CD8-positive, alpha-beta memory T cell (primary cell): ENCODE measurements at regions not wholly inside any gene's neighbourhood (a gene's known extent, or its start where the extent isn't known, plus 50 kb on each side); places are given as distances from the start of the nearest gene placed in this dataset.

Experiments
- CTCF ChIA-PET: fragments of 350-600 bp; sonication (Branson Sonifier 250); formaldehyde crosslinking; loops from one replicate; lab custom pipeline; 2021; ENCODE audit warnings: antibody characterized with exemption; lab: Charles Lee
- POLR2A ChIA-PET: fragments of 350-600 bp; sonication (Branson Sonifier 250); formaldehyde crosslinking; loops from one replicate; lab custom pipeline; 2021; ENCODE audit warnings: antibody characterized with exemption; lab: Charles Lee
- DNase-seq, 5 donors: peaks; one replicate each; pipeline versions ENCODE4 v3.0.0 to v3.0.0-alpha.2; 2020 to 2022; ENCODE audit warnings: mixed read lengths in 1 of 5
- H3K27ac ChIP-seq: one replicate; pipeline ENCODE4 v1.7.0; 2013; ENCODE audit warnings: low read depth, mild to moderate bottlenecking, low read length, moderate library complexity
- H3K27me3 ChIP-seq: 2 replicates; pipeline ENCODE4 v1.7.0; 2013; ENCODE audit warnings: low read length, mild to moderate bottlenecking; ENCODE audit not compliant: insufficient read depth, poor library complexity, severe bottlenecking
- H3K36me3 ChIP-seq: 2 replicates; pipeline ENCODE4 v1.7.0; 2013; ENCODE audit warnings: mild to moderate bottlenecking, low read length, moderate library complexity; ENCODE audit not compliant: insufficient read depth
- H3K4me1 ChIP-seq: 2 replicates; pipeline ENCODE4 v1.7.0; 2013; ENCODE audit warnings: mild to moderate bottlenecking, low read length, moderate library complexity; ENCODE audit not compliant: insufficient read depth
- H3K4me3 ChIP-seq: 2 replicates; pipeline ENCODE4 v1.7.0; 2013; ENCODE audit warnings: mild to moderate bottlenecking, low read length
- H3K9me3 ChIP-seq: 2 replicates; pipeline ENCODE4 v1.7.0; 2013; ENCODE audit warnings: mild to moderate bottlenecking, low read length
- H3K27ac Mint-ChIP-seq, 8 donors: one replicate each; pipeline ENCODE4 v1.8.0; 2020 to 2021; ENCODE audit warnings: mixed read lengths in 8 of 8, mild to moderate bottlenecking in 6 of 8, inconsistent platforms in 3 of 8, moderate library complexity in 3 of 8
- H3K27me3 Mint-ChIP-seq, 2 donors: one replicate each; pipeline ENCODE4 v1.8.0; 2020 to 2021; ENCODE audit warnings: mixed read lengths in 2 of 2, mild to moderate bottlenecking in 1 of 2, moderate library complexity in 1 of 2
- H3K36me3 Mint-ChIP-seq, 3 donors: one replicate each; pipeline ENCODE4 v1.8.0; 2020 to 2021; ENCODE audit warnings: mixed read lengths in 3 of 3, inconsistent platforms in 1 of 3, mild to moderate bottlenecking in 1 of 3
- H3K4me1 Mint-ChIP-seq, 3 donors: one replicate each; pipeline ENCODE4 v1.8.0; 2020 to 2021; ENCODE audit warnings: mixed read lengths in 3 of 3, inconsistent platforms in 1 of 3, mild to moderate bottlenecking in 1 of 3
- H3K4me3 Mint-ChIP-seq, 7 donors: one replicate each; pipeline ENCODE4 v1.8.0; 2020 to 2021; ENCODE audit warnings: mixed read lengths in 7 of 7, mild to moderate bottlenecking in 6 of 7, moderate library complexity in 4 of 7, inconsistent platforms in 2 of 7
- H3K9me3 Mint-ChIP-seq, 5 donors: one replicate each; pipeline ENCODE4 v1.8.0; 2020 to 2022; ENCODE audit warnings: mixed read lengths in 5 of 5, mild to moderate bottlenecking in 3 of 5, moderate library complexity in 2 of 5, inconsistent platforms in 1 of 5

DNA sequence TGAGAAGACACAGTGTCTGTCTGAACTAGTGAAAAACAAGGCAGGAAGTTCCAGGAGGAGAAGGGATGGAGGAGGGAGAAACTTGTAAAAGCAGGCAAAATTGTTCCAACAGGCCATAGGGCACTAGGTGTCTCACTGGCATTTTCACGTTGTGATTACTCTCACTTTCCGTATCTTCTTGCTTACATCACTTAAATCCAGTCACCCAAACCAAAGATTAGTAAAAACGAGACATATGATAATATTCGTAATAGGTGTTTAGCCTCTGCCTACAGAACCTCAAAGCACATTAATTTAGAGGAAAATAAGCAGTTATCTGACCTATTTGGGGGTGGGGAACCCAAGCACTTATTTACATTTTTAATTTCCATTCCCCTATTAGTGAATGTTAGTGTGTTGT, 78.3 kb downstream of the POU3F3 start:
- ChIA-PET POLR2A (no interaction called here), CTCF (no interaction called here)
- no peak overlapping the region for H3K4me3 Mint-ChIP-seq
- Histone ChIP-seq H3K9me3 (no peaks in the 10 kb centered on the region), H3K27me3 (no peaks in the 10 kb centered on the region), H3K4me3 (no peak overlapping the region), H3K36me3 (no peaks in the 10 kb centered on the region), H3K27ac (no peak overlapping the region), H3K4me1 (no peaks in the 10 kb centered on the region)
- no peaks in the 10 kb centered on the region for H3K4me1 Mint-ChIP-seq
- H3K27me3 Mint-ChIP-seq, result peaks cover 0 to 2% of the 10 kb centered on the region in 2 donors
- H3K9me3 Mint-ChIP-seq, result no peaks in the 10 kb centered on the region
- no peaks in the 10 kb centered on the region for H3K36me3 Mint-ChIP-seq
- H3K27ac Mint-ChIP-seq, result no peak overlapping the region
- no peak for DNase-seq

DNA sequence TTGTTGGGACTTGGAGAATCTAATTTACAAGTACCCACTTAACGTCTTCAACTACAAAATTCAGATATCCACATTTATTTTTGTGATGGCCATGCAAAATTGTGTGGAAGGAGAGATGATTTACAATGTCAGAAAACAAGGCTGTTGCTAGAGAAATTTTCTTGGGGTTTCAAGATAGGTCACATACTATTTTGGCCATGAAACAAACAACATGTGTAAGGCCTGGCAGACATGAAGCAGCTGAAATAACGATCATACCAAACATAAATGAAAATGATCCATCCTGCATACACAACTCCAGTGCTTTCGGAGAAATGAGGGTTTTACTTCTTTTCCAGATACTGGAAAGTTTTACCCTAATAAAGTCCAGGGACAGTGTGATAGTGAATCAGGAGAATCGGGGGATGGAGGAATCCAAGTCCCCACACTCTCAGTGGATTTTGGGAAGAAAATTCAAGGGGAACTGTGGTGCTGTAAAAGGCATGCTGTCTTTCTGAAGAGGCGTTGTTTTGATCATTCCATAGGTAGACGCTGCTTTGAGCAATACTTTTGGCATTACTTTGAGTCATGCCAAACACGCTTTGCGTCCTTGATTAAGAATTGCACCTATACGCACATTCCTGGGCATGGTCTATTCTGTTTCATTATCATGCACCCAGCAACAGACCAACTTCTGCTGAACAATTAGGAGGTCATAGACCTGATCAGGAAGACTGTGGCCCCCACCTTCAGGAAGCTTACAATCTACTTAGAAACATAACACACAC, 79.4 kb downstream of the POU3F3 start:
- Mint-ChIP-seq H3K4me3 (no peak overlapping the region), H3K4me1 (peaks cover 1 to 3% (median 3%) of the 10 kb centered on the region in 3 donors), H3K36me3 (no peaks in the 10 kb centered on the region), H3K27ac (no peak overlapping the region), H3K27me3 (peaks cover 3 to 4% of the 10 kb centered on the region in 2 donors), H3K9me3 (no peaks in the 10 kb centered on the region)
- no peaks in the 10 kb centered on the region for H3K9me3 ChIP-seq
- H3K4me3 ChIP-seq, result no peak overlapping the region
- POLR2A ChIA-PET, result no interaction called here
- H3K27me3 ChIP-seq, result no peaks in the 10 kb centered on the region
- CTCF ChIA-PET, result no interaction called here
- no peaks in the 10 kb centered on the region for H3K36me3 ChIP-seq
- no peak overlapping the region for H3K27ac ChIP-seq
- H3K4me1 ChIP-seq, result no peaks in the 10 kb centered on the region
- DNase-seq, result no peak

GRCh38 chr2:104936527-104936926, 82.6 kb downstream of the POU3F3 start:
- no peaks in the 10 kb centered on the region for H3K9me3 Mint-ChIP-seq
- H3K36me3 Mint-ChIP-seq, result no peaks in the 10 kb centered on the region
- H3K4me1 Mint-ChIP-seq, result peaks cover 4 to 6% (median 5%) of the 10 kb centered on the region in 3 donors
- H3K27ac ChIP-seq, result no peak overlapping the region
- H3K27me3 ChIP-seq, result no peaks in the 10 kb centered on the region
- H3K4me1 ChIP-seq, result no peaks in the 10 kb centered on the region
- DNase-seq, result no peak
- ChIA-PET CTCF (no interaction called here), POLR2A (no interaction called here)
- H3K9me3 ChIP-seq, result no peaks in the 10 kb centered on the region
- no peak overlapping the region for H3K4me3 Mint-ChIP-seq
- no peak overlapping the region for H3K4me3 ChIP-seq
- H3K27me3 Mint-ChIP-seq, result peaks cover 6 to 11% of the 10 kb centered on the region in 2 donors
- no peaks in the 10 kb centered on the region for H3K36me3 ChIP-seq
- no peak overlapping the region for H3K27ac Mint-ChIP-seq

DNA sequence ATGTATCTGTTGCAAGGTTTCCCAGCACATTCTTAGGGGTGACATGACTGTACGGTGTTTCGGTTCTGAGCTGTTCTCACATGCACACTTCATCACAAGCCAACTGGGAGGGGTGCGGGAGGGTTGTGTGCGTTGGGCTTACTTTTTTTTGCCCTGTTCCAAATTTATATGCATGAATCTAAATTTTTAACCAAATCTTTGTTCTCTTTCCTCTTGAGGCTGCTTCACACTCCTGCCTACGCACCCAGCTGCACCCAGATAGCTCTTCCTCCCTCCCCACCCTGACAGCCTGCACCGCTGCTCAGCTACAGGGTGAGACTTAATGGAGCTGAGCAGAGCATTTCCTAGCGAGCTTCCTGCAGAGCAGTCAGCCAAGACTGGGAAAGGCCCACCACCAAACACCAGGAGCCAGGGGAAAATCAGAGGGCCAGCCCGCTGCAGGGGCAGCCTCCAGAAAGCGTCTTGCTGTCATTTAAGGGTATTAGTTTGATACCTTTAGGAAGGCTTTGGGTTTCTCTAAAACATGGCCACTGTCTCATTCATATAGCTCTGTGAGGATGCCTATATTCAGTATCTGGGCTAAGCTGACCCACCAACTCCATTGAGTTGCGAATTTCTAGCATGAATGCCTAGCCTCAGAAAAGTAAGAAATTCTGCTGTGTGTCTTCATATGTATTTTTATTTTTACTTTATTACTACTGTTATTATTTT, 84.5 kb downstream of the POU3F3 start:
- DNase-seq, result no peak
- Histone ChIP-seq H3K4me3 (no peak overlapping the region), H3K27ac (no peak overlapping the region), H3K4me1 (no peaks in the 10 kb centered on the region), H3K9me3 (no peaks in the 10 kb centered on the region), H3K36me3 (no peaks in the 10 kb centered on the region), H3K27me3 (no peaks in the 10 kb centered on the region)
- Mint-ChIP-seq H3K27me3 (peaks cover 8 to 21% of the 10 kb centered on the region in 2 donors), H3K36me3 (no peaks in the 10 kb centered on the region), H3K9me3 (no peaks in the 10 kb centered on the region), H3K27ac (peak overlapping the region in 3 of 8 donors; percentile 4 to 82 (median 58)), H3K4me1 (peaks cover 4 to 6% (median 5%) of the 10 kb centered on the region in 3 donors), H3K4me3 (peak overlapping the region in 6 of 7 donors; percentile 22 to 77 (median 46))
- CTCF ChIA-PET, result no interaction called here
- POLR2A ChIA-PET, result no interaction called here

- H3K27ac ChIP-seq, result no peak overlapping the region
- H3K4me1 ChIP-seq, result no peaks in the 10 kb centered on the region
- H3K27ac Mint-ChIP-seq, result no peak overlapping the region
- H3K27me3 ChIP-seq, result no peaks in the 10 kb centered on the region
- H3K4me3 Mint-ChIP-seq, result no peak overlapping the region
- POLR2A ChIA-PET, result no interaction called here
- H3K9me3 Mint-ChIP-seq, result no peaks in the 10 kb centered on the region
- H3K9me3 ChIP-seq, result no peaks in the 10 kb centered on the region
- no peak overlapping the region for H3K4me3 ChIP-seq
- no peaks in the 10 kb centered on the region for H3K36me3 Mint-ChIP-seq
- CTCF ChIA-PET, result no interaction called here
- peaks cover 8 to 21% of the 10 kb centered on the region in 2 donors for H3K27me3 Mint-ChIP-seq
- H3K4me1 Mint-ChIP-seq, result peaks cover 4 to 6% (median 5%) of the 10 kb centered on the region in 3 donors
- H3K36me3 ChIP-seq, result no peaks in the 10 kb centered on the region
- no peak for DNase-seq
Measured at GRCh38 chr2:104939570-104940217, 85.8 kb downstream of the POU3F3 start.

DNA sequence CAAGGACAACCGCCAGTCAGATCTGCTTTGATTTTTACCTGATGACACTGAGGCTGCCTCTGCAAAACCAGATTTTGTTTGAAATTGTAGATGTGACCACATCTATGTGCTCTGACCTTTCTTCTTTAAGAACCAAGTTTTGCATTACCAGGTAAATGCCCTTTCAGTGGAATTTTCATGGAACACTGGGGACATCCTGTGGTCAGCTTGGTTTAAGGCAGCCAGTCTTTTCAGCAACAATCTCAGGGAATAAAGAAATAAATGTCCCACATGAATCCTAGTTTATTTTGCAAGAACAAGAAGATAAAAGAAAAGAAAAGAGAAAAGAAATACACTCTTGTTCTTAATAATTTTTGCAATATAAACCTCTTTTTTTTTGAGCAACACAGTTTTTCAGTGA, 90.6 kb downstream of the POU3F3 start:
- Mint-ChIP-seq H3K36me3 (no peaks in the 10 kb centered on the region), H3K27me3 (peaks cover 11 to 31% of the 10 kb centered on the region in 2 donors), H3K4me1 (no peaks in the 10 kb centered on the region), H3K27ac (no peak overlapping the region), H3K9me3 (no peaks in the 10 kb centered on the region), H3K4me3 (no peak overlapping the region)
- ChIA-PET CTCF (no interaction called here), POLR2A (no interaction called here)
- Histone ChIP-seq H3K9me3 (no peaks in the 10 kb centered on the region), H3K4me3 (no peak overlapping the region), H3K4me1 (no peaks in the 10 kb centered on the region), H3K36me3 (no peaks in the 10 kb centered on the region), H3K27ac (no peak overlapping the region), H3K27me3 (no peaks in the 10 kb centered on the region)
- DNase-seq, result no peak

- H3K27me3 Mint-ChIP-seq, result peaks cover 10 to 31% of the 10 kb centered on the region in 2 donors
- no peaks in the 10 kb centered on the region for H3K4me1 Mint-ChIP-seq
- H3K4me1 ChIP-seq, result no peaks in the 10 kb centered on the region
- H3K9me3 ChIP-seq, result no peaks in the 10 kb centered on the region
- H3K4me3 ChIP-seq, result no peak overlapping the region
- H3K27ac ChIP-seq, result no peak overlapping the region
- CTCF ChIA-PET, result no interaction called here
- H3K27me3 ChIP-seq, result no peaks in the 10 kb centered on the region
- POLR2A ChIA-PET, result no interaction called here
- no peaks in the 10 kb centered on the region for H3K36me3 Mint-ChIP-seq
- H3K9me3 Mint-ChIP-seq, result no peaks in the 10 kb centered on the region
- no peaks in the 10 kb centered on the region for H3K36me3 ChIP-seq
- no peak for DNase-seq
- no peak overlapping the region for H3K27ac Mint-ChIP-seq
- H3K4me3 Mint-ChIP-seq, result no peak overlapping the region
Measured at GRCh38 chr2:104945121-104945520, 91.2 kb downstream of the POU3F3 start.

GRCh38 chr2:104945866-104946265, 92.0 kb downstream of the POU3F3 start:
- H3K27me3 ChIP-seq, result no peaks in the 10 kb centered on the region

More at GRCh38 chr2:104945866-104946265, 92.0 kb downstream of the POU3F3 start:
- H3K27ac Mint-ChIP-seq, result no peak overlapping the region
- H3K27me3 Mint-ChIP-seq, result peaks cover 10 to 32% of the 10 kb centered on the region in 2 donors
- no peaks in the 10 kb centered on the region for H3K9me3 ChIP-seq
- H3K27ac ChIP-seq, result no peak overlapping the region
- H3K4me3 Mint-ChIP-seq, result no peak overlapping the region
- no peak overlapping the region for H3K4me3 ChIP-seq
- no peak for DNase-seq
- CTCF ChIA-PET, result no interaction called here
- POLR2A ChIA-PET, result no interaction called here
- no peaks in the 10 kb centered on the region for H3K4me1 ChIP-seq
- H3K9me3 Mint-ChIP-seq, result no peaks in the 10 kb centered on the region
- no peaks in the 10 kb centered on the region for H3K36me3 ChIP-seq
- no peaks in the 10 kb centered on the region for H3K36me3 Mint-ChIP-seq
- no peaks in the 10 kb centered on the region for H3K4me1 Mint-ChIP-seq
